Stimulated activated naive CD8-positive, alpha-beta T cell treated with anti-CD3 and anti-CD28 coated beads, Interleukin-15, amount 100 ng/mL, for 72 hours (primary cell): ENCODE measurements at regions not wholly inside any gene's neighbourhood (a gene's known extent, or its start where the extent isn't known, plus 50 kb on each side); places are given as distances from the start of the nearest gene placed in this dataset.
A peak's percentile ranks its signal among the peaks of the same experiment; 100 is the strongest.

Experiments
- ATAC-seq: fragments of 150-1000 bp; cut with Tn5 transposase; 2 replicates; pipeline ENCODE4 v1.10.0; 2021; ENCODE audit warnings: mild to moderate bottlenecking, moderate library complexity
- DNase-seq, 2 donors: peaks; one replicate each; pipeline ENCODE4 v3.0.0; 2021 to 2022
- H3K27ac Mint-ChIP-seq, 2 donors: one replicate each; pipeline ENCODE4 v1.8.0; 2022; ENCODE audit warnings: mild to moderate bottlenecking in 2 of 2, mixed read lengths in 2 of 2, moderate library complexity in 2 of 2
- H3K27me3 Mint-ChIP-seq: one replicate; pipeline ENCODE4 v1.8.0; 2022; ENCODE audit warnings: mixed read lengths
- H3K4me1 Mint-ChIP-seq: one replicate; pipeline ENCODE4 v1.8.0; 2022; ENCODE audit warnings: mild to moderate bottlenecking, mixed read lengths
- H3K4me3 Mint-ChIP-seq, 2 donors: one replicate each; pipeline ENCODE4 v1.8.0; 2022; ENCODE audit warnings: mild to moderate bottlenecking in 2 of 2, mixed read lengths in 2 of 2, moderate library complexity in 1 of 2
- H3K9me3 Mint-ChIP-seq, 2 donors: one replicate each; pipeline ENCODE4 v1.8.0; 2022; ENCODE audit warnings: mixed read lengths in 2 of 2

DNA sequence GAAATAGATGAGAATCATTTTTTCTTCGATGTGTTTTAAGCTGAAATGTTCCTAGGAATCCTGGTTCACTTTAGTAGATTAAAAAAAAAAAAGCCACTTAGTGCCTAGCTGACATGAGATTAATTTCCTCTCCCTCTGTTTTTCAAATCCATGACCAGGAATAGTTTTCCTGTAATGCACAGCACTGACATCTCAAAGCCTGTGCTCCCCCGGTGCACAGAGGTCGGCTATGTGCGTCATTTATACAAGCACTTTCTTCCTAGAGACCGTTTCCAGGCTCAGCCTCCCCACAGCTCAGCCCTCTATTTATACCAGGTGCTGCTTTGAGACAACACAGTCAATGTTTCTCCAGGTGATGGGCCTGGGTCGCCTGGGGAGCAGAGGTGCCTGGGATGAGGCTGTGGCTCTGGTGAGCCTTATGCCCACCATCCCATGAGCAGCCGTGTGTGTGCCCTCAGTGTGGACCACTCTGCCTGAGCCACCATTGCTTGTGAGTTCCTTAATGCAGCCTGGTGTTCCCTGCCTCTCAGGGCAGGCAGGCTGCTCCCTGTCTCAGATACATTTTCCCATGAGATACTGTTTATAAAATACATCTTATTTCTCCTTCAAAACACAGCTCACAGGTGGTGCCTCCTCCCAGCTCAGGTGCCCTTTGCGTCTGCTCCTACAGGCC, 515.7 kb upstream of the HS6ST1 start:
- no peaks in the 10 kb centered on the region for H3K27me3 Mint-ChIP-seq
- no peak overlapping the region for H3K4me3 Mint-ChIP-seq
- no peak overlapping the region for H3K27ac Mint-ChIP-seq
- ATAC-seq (no peak), DNase-seq (no peak)
- H3K4me1 Mint-ChIP-seq: no peaks in the 10 kb centered on the region
- no peaks in the 10 kb centered on the region for H3K9me3 Mint-ChIP-seq

DNA sequence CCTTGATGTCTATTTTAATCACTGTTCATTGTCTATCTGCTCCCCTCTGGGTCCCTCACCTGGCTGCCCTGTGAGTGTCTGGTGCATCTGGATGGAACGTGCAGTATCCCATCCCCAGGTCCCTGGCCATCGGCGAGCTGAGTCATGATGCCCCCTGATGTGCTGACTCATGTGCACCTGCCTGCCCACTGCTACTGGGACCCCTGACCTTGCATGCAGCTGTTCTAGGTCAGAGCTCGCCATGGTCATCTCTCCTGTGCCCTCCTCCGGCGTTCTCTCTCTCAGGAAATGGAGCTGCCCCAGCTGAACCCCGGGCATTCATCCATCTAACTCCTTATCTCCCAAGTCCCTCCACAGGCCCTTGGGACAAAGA, 516.2 kb upstream of the HS6ST1 start:
- ATAC-seq (no peak), DNase-seq (no peak)
- Mint-ChIP-seq H3K9me3 (peaks cover 0 to 1% of the 10 kb centered on the region in 2 donors), H3K4me1 (no peaks in the 10 kb centered on the region), H3K27ac (no peak overlapping the region), H3K4me3 (no peak overlapping the region), H3K27me3 (no peaks in the 10 kb centered on the region)

DNA sequence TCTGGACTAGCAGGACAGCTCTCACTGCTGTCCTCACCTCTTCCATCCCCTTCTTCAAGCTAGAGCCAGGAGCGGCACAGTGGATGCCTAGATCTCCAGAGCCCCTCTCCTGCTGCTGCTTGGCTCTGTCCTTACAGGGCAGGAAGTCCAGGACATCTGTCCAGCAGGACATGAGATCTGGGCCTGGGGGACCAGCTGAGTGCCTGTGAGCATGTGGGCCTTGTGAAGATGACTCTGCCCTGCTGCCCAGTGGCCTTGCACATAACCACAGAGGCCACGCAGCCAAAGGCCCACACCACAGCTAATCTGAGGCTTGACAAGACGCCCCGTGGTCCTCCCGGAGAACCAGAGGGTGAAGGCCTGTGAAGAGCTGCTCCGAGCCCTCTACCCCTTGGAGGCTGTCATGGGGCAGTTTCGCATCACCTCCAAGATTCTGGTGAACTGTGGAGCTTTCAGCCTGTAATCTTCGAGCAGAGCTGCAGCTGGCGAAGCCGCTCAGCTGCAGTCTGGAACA, 516.7 kb upstream of the HS6ST1 start:
- no peak overlapping the region for H3K4me3 Mint-ChIP-seq
- no peak overlapping the region for H3K27ac Mint-ChIP-seq
- H3K4me1 Mint-ChIP-seq: no peaks in the 10 kb centered on the region
- H3K9me3 Mint-ChIP-seq: peaks cover 0 to 5% of the 10 kb centered on the region in 2 donors
- no peak for DNase-seq
- H3K27me3 Mint-ChIP-seq: no peaks in the 10 kb centered on the region
- peak; percentile 10 for ATAC-seq

GRCh38 chr2:128835974-128836373, 517.3 kb upstream of the HS6ST1 start:
- Mint-ChIP-seq H3K4me3 (no peak overlapping the region), H3K4me1 (no peaks in the 10 kb centered on the region), H3K9me3 (peaks cover 0 to 5% of the 10 kb centered on the region in 2 donors), H3K27ac (no peak overlapping the region), H3K27me3 (no peaks in the 10 kb centered on the region)
- ATAC-seq (peak; percentile 7), DNase-seq (no peak)

DNA sequence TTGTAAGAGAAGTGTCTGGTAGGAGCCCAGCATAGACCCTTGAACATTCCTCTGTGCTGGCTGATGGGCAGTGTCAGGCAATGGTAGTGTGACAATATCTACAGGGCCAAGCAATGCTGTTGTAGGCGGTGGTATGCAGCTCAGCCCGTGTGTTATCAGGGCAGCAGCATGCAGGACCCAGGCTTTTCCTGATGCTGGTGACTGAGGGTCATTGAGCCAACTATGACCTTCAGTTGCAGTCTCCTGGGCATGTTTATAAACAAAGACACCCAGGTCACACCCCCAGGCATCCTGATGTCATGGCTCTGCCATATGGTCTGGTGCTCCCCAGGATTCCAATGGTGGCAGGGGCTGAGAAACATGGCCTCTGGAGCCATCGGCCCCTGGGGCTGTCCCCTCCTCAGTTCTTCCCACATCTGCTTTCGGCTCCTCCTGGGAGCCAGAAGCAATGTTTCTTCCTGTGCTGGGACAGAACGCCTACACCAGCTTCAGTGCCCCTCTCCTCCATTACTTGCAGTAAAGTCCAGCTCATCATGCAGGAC, 518.0 kb upstream of the HS6ST1 start:
- Mint-ChIP-seq H3K9me3 (peaks cover 0 to 5% of the 10 kb centered on the region in 2 donors), H3K4me1 (no peaks in the 10 kb centered on the region), H3K27ac (no peak overlapping the region), H3K27me3 (no peaks in the 10 kb centered on the region), H3K4me3 (no peak overlapping the region)
- ATAC-seq: no peak
- DNase-seq: no peak

DNA sequence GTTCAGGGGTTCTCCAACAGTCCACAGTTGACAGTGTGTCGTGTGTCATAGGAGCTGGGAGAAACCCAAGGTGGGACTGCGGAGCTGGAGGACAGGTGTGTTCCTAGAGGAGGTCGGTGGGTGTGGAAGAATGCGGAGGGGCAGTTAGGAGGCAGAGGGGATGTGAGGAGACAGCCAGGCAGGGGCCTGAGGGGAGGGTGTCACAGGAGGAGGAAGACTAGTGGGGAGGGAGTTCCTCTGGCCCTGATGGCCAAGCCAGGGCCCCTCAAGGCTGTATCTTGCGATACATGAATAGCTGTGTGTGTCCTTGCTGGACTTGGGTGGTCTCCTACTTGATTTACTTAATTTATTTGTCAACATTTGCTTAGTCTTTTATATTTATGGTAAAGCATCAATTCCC, 519.6 kb upstream of the HS6ST1 start:
- H3K27me3 Mint-ChIP-seq: no peaks in the 10 kb centered on the region
- H3K9me3 Mint-ChIP-seq: peaks cover 0 to 5% of the 10 kb centered on the region in 2 donors
- H3K27ac Mint-ChIP-seq: no peak overlapping the region
- DNase-seq (no peak), ATAC-seq (no peak)
- no peak overlapping the region for H3K4me3 Mint-ChIP-seq
- no peaks in the 10 kb centered on the region for H3K4me1 Mint-ChIP-seq

DNA sequence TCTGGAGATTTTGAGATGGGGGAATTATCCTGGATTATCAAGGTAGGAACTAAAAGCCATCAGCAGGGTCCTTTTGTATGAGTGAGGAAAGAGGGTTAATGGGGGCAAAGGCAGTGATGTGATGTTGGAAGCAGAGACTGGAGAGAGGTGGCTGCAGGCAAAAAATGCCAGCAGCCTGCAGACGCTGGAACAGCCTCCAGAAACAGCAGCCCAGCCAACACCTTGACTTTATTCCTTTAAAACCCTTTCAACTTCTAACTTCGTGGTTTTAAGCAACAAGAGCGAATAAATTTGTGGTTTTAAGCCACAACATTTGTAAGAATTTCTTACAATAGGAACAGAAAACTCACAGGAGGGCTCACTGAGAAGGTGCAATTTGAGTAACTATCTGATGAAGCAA, 523.1 kb upstream of the HS6ST1 start:
- no peak for ATAC-seq

DNA sequence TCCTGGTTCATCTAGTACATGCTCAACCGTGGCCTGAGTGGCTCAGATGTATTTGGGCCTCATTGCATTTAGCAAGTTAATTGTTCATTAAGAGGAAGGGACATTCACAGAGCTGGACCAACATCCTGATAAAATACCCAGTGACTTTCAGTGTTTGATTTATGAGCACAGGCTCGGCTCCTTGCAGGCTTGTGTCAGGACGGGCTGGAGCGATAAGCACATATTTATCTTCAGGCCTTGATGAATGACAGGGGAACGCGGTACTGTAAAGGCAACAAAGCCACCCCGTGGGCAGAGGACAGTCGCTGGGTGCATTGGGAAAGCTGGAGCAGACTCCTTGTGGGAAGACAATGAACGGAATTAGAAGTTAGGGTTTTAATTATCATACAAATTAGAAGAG, 548.6 kb upstream of the HS6ST1 start:
- Mint-ChIP-seq H3K4me3 (no peak overlapping the region), H3K9me3 (peaks cover 0 to 6% of the 10 kb centered on the region in 2 donors), H3K27ac (no peak overlapping the region), H3K27me3 (no peaks in the 10 kb centered on the region), H3K4me1 (no peaks in the 10 kb centered on the region)
- DNase-seq: no peak
- no peak for ATAC-seq

More for the DNA sequence above, 523.1 kb upstream of the HS6ST1 start:
- DNase-seq: no peak
- Mint-ChIP-seq H3K4me3 (no peak overlapping the region), H3K27ac (no peak overlapping the region), H3K4me1 (no peaks in the 10 kb centered on the region), H3K9me3 (peaks cover 0 to 5% of the 10 kb centered on the region in 2 donors), H3K27me3 (no peaks in the 10 kb centered on the region)

DNA sequence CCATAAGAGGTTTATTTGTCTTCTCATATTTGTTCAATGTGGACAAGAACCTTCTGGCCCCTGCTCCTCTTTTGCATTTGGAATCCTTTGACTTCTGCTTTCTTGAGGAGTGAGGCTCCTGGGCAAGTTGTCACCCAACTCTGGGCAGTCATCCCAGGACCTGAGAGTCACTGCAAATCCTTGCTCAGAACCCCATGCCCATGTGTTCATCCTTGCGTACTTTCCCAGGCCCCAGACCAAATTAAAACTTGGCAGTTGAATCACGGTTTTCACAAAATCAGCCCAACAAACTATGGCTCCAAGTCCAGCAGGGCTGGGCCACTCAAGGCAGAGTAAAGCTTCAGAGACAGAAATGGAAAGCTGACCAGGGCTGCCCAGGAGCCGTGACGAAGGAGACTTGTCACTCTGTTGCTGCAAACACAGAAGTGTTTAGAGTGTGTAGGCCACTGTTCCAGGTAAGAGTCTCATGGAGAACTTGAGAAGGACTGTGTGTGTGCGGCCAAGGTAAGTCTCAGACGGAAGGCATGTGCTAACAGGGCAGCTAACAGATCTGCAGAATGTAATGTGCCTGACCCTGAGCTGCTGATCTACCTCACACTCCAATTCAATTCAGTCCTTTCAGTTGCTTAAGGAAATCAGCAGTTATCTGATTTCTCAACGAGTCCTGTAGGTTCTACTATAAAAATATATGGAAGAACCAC, 549.4 kb upstream of the HS6ST1 start:
- Mint-ChIP-seq H3K27me3 (no peaks in the 10 kb centered on the region), H3K4me3 (no peak overlapping the region), H3K9me3 (peaks cover 0 to 9% of the 10 kb centered on the region in 2 donors), H3K27ac (no peak overlapping the region), H3K4me1 (no peaks in the 10 kb centered on the region)
- ATAC-seq (no peak), DNase-seq (no peak)

DNA sequence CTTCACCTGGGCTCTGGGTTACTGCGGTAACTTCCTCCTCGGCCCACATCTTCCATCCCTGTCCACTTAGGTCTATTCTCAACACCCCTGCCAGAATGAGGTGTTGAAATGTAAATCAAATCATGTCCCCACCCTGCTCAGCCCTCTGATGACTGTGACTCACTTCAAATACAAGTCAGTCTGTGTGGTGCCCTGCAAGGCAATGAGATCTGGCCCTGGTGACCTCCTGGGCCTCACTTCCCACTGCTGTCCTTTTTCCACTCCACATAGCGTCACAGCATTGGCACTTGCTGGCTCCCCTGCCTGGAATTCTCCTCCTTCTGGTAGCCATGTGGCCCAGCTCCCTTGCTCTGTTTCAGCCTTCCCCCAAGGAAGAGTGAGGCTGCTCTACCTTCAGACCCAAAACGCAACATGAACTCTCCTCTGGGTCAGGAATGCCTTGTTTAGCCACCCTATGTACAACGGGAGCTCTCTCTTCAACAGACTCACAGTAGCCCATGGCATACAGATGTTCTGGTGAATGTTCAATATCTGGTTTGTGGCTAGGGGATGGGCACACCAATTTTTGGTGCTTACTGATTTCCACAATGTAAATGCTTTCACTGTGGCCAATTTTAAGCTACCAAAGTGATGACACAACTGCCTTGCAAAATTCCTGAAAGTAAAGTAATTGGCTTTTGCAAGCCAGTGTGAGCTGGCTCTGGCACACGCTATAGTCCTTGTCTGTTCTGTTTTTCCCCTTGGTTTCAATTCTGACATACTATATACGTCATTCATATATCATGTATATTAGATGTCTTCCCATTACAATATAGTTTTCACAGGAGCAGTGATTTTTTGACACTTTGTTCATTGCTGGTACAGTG, 550.3 kb upstream of the HS6ST1 start:
- Mint-ChIP-seq H3K4me3 (no peak overlapping the region), H3K27ac (no peak overlapping the region), H3K4me1 (no peaks in the 10 kb centered on the region), H3K27me3 (no peaks in the 10 kb centered on the region), H3K9me3 (peaks cover 0 to 13% of the 10 kb centered on the region in 2 donors)
- ATAC-seq: no peak
- DNase-seq: no peak

DNA sequence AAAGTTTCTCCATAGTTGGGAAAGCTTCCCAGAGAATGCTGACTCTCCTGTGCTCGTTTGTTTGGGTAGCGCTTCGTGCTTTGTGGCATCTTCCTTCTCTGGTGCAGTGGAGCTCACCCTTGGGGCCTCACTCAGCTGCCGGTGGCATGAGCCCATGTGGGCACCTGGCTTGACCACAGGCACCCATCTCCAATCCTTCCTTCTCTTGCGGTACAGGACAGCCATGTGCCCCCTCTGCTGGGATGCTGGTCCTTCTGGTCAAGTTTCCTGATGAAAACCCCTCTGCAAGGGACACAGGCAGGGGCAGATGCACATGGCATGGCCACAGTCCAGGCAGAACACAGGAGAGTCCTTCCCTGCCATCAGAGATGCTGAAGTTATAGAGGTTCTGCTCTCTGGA, 555.9 kb upstream of the HS6ST1 start:
- Mint-ChIP-seq H3K4me3 (no peak overlapping the region), H3K27me3 (peaks cover 11% of the 10 kb centered on the region), H3K27ac (no peak overlapping the region), H3K4me1 (no peaks in the 10 kb centered on the region), H3K9me3 (peaks cover 0 to 7% of the 10 kb centered on the region in 2 donors)
- DNase-seq (no peak), ATAC-seq (no peak)

GRCh38 chr2:128876986-128877983, 558.6 kb upstream of the HS6ST1 start:
- ATAC-seq: no peak
- no peak overlapping the region for H3K4me3 Mint-ChIP-seq
- H3K27me3 Mint-ChIP-seq: peaks cover 11% of the 10 kb centered on the region
- H3K27ac Mint-ChIP-seq: no peak overlapping the region
- peaks cover 0 to 7% of the 10 kb centered on the region in 2 donors for H3K9me3 Mint-ChIP-seq
- no peak for DNase-seq
- no peaks in the 10 kb centered on the region for H3K4me1 Mint-ChIP-seq

GRCh38 chr2:128879161-128879560, 560.5 kb upstream of the HS6ST1 start:
- Mint-ChIP-seq H3K27ac (no peak overlapping the region), H3K27me3 (peaks cover 11% of the 10 kb centered on the region), H3K4me3 (no peak overlapping the region), H3K9me3 (no peaks in the 10 kb centered on the region), H3K4me1 (no peaks in the 10 kb centered on the region)
- ATAC-seq: peak; percentile 26
- DNase-seq: no peak

DNA sequence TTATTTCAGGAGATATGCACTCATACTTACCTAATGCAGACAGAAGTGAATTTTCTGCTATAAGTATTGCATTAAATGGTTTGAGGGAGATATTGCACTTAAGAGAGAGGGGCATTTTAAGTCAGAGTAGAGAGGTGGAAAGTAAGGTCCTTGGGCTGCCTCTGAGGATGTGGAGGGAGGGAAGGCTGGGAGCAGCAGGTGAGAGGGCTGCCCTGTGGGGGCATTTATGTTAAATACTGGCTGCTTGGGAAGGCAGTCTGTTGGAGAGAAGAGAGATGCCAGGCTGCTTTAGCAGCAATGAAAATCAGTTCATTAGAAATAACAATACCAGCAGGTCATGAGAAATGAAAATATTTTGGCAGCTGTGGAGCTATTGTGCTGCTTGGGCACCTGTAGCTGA, 576.2 kb upstream of the HS6ST1 start:
- no peaks in the 10 kb centered on the region for H3K9me3 Mint-ChIP-seq
- ATAC-seq: no peak
- DNase-seq: no peak
- H3K27ac Mint-ChIP-seq: no peak overlapping the region
- H3K4me3 Mint-ChIP-seq: no peak overlapping the region
- H3K27me3 Mint-ChIP-seq: no peaks in the 10 kb centered on the region
- H3K4me1 Mint-ChIP-seq: no peaks in the 10 kb centered on the region
